ENCODE measurements at regions not wholly inside any gene's neighbourhood (a gene's known extent, or its start where the extent isn't known, plus 50 kb on each side); places are given as distances from the start of the nearest gene placed in this dataset.

- Histone ChIP-seq H3K4me1 (no peaks in the 10 kb centered on the region), H3K36me3 (no peaks in the 10 kb centered on the region), H3K4me3 (no peak overlapping the region), H3K27ac (no peak overlapping the region), H3K27me3 (no peaks in the 10 kb centered on the region), H3K9me3 (no peaks in the 10 kb centered on the region)
- no peak for DNase-seq (ENCODE audit: low spot score)
- TF ChIP-seq, protein P1, sequence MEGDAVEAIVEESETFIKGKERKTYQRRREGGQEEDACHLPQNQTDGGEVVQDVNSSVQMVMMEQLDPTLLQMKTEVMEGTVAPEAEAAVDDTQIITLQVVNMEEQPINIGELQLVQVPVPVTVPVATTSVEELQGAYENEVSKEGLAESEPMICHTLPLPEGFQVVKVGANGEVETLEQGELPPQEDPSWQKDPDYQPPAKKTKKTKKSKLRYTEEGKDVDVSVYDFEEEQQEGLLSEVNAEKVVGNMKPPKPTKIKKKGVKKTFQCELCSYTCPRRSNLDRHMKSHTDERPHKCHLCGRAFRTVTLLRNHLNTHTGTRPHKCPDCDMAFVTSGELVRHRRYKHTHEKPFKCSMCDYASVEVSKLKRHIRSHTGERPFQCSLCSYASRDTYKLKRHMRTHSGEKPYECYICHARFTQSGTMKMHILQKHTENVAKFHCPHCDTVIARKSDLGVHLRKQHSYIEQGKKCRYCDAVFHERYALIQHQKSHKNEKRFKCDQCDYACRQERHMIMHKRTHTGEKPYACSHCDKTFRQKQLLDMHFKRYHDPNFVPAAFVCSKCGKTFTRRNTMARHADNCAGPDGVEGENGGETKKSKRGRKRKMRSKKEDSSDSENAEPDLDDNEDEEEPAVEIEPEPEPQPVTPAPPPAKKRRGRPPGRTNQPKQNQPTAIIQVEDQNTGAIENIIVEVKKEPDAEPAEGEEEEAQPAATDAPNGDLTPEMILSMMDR (IDR thresholded peaks at IDR 0.05), result no peak
These were observed 472.2 kb upstream of the DPPA4 start for GRCh38 chr3:109809513-109809912.

GRCh38 chr3:109818081-109818480 is 480.7 kb upstream of the DPPA4 start:
- TF ChIP-seq, protein P1 (IDR thresholded peaks at IDR 0.05), result no peak
- DNase-seq (ENCODE audit: low spot score), result no peak
- Histone ChIP-seq H3K9me3 (no peaks in the 10 kb centered on the region), H3K27ac (no peak overlapping the region), H3K36me3 (no peaks in the 10 kb centered on the region), H3K27me3 (no peaks in the 10 kb centered on the region), H3K4me1 (no peaks in the 10 kb centered on the region), H3K4me3 (no peak overlapping the region)

DNA sequence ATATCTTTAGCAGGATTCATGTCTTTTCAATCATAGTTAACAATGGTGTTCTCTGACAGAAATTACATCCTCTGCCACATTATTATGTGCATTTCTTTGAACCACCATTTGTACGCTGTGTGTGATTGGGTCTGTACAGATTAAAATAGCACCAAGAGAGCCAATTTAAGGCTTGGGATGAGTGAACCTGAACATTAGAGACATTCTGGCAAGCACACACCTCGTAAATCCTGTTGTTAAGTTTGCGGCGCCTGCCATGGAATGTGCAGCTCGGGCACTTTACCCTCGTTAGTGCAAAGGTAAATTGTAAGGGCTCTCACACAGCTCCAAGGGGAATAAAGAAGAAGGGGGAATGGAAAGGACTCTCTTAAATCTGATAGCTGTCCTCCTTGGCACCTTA is 482.4 kb upstream of the DPPA4 start:
- no peak for DNase-seq (ENCODE audit: low spot score)
- no peak overlapping the region for H3K27ac ChIP-seq
- H3K27me3 ChIP-seq, result no peaks in the 10 kb centered on the region
- H3K4me1 ChIP-seq, result no peaks in the 10 kb centered on the region
- TF ChIP-seq, protein P1 (IDR thresholded peaks at IDR 0.05), result no peak
- H3K9me3 ChIP-seq, result no peaks in the 10 kb centered on the region
- no peak overlapping the region for H3K4me3 ChIP-seq
- H3K36me3 ChIP-seq, result no peaks in the 10 kb centered on the region

GRCh38 chr3:109825971-109826810 is 488.8 kb upstream of the DPPA4 start:
- TF ChIP-seq, protein P1 (IDR thresholded peaks at IDR 0.05), result no peak
- H3K27me3 ChIP-seq, result no peaks in the 10 kb centered on the region
- no peak overlapping the region for H3K4me3 ChIP-seq
- no peaks in the 10 kb centered on the region for H3K36me3 ChIP-seq
- no peak overlapping the region for H3K27ac ChIP-seq
- no peaks in the 10 kb centered on the region for H3K4me1 ChIP-seq
- H3K9me3 ChIP-seq, result no peaks in the 10 kb centered on the region
- DNase-seq (ENCODE audit: low spot score), result no peak

- TF ChIP-seq, protein P1 (IDR thresholded peaks at IDR 0.05), result no peak
- no peak overlapping the region for H3K4me3 ChIP-seq
- no peaks in the 10 kb centered on the region for H3K4me1 ChIP-seq
- no peak for DNase-seq (ENCODE audit: low spot score)
- no peak overlapping the region for H3K27ac ChIP-seq
- H3K27me3 ChIP-seq, result no peaks in the 10 kb centered on the region
- no peaks in the 10 kb centered on the region for H3K36me3 ChIP-seq
- no peaks in the 10 kb centered on the region for H3K9me3 ChIP-seq
These were observed 494.1 kb upstream of the DPPA4 start for GRCh38 chr3:109831403-109831802.

GRCh38 chr3:109835958-109836357 is 498.6 kb upstream of the DPPA4 start:
- TF ChIP-seq, protein P1 (IDR thresholded peaks at IDR 0.05), result no peak
- DNase-seq (ENCODE audit: low spot score), result no peak
- H3K27ac ChIP-seq, result no peak overlapping the region
- H3K4me1 ChIP-seq, result no peaks in the 10 kb centered on the region
- no peaks in the 10 kb centered on the region for H3K9me3 ChIP-seq
- no peak overlapping the region for H3K4me3 ChIP-seq
- H3K27me3 ChIP-seq, result no peaks in the 10 kb centered on the region
- H3K36me3 ChIP-seq, result no peaks in the 10 kb centered on the region

All from right atrium auricular region (tissue), 2 donors.